OCI-LY1 (cell line): ENCODE measurements at regions not wholly inside any gene's neighbourhood (a gene's known extent, or its start where the extent isn't known, plus 50 kb on each side); places are given as distances from the start of the nearest gene placed in this dataset.

Experiments used
- CTCF ChIP-seq: fragments of 200-600 bp; sonication (generic), shearing (Covaris generic); IDR thresholded peaks from 2 replicates; pipeline ENCODE4 v1.5.1; 2017; ENCODE audit warnings: mild to moderate bottlenecking, antibody characterized with exemption, low read length, moderate library complexity, mixed read lengths
- EZH2 ChIP-seq: fragments of 200-600 bp; sonication (generic), shearing (Covaris generic); IDR thresholded peaks from 2 replicates; pipeline ENCODE4 v1.8.0; 2017; ENCODE audit warnings: borderline replicate concordance, mixed run types, mild to moderate bottlenecking, antibody characterized with exemption, low read length, moderate library complexity, mixed read lengths

DNA sequence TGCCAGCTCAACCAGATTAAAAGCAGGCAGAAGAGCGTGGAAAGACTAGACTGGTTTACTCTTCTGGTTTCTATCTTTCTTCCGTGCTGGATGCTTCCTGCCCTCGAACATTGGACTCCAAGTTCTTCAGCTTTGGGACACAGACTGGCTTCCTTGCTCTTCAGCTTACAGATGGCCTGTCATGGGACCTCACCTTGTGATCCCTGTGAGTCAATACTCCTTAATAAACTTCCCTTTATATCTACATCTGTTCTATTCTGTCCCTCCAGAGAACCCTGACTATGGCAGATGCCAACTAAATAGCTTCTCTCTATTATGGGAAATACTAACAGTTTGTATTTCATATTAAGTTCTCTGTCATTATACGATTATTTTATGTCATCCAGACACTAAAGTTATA, 609.1 kb downstream of the LMO7 start:
- TF ChIP-seq CTCF (no peak), EZH2 (no peak)
